GM19328 (cell line): ENCODE measurements at regions not wholly inside any gene's neighbourhood (a gene's known extent, or its start where the extent isn't known, plus 50 kb on each side); places are given as distances from the start of the nearest gene placed in this dataset.
"Not testable (repeated sequence)": the region's sequence is repeated elsewhere in the genome, so short reads cannot be mapped to it uniquely, and the experiment has no call there.

Experiments used
- ATAC-seq: cut with Tn5 transposase; IDR thresholded peaks from one replicate; pipeline ENCODE4 v1.9.1; 2021; ENCODE audit warnings: mild to moderate bottlenecking, moderate library complexity; ENCODE audit not compliant: unreplicated experiment

DNA sequence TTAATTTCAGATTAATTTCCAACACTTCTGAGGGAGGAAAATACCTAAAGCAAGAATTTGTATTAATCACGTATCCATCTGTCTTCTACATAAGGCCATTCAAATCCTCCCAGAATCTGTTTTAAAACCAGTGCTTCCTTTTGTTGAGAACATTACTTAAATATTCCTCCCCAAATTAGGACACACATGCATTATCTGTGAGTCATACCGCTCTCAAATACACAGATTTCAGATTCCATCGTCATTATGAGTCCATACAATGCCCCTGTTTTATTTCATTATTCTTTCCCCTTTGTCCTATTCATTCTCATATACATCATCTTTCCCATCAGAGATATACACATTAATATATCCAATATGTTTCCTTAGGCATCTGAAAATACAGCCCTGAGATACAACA, 57.3 kb upstream of the PRSS12 start:
- no peak for ATAC-seq

GRCh38 chr4:118417325-118417724, 64.5 kb upstream of the PRSS12 start:
- ATAC-seq = no peak

DNA sequence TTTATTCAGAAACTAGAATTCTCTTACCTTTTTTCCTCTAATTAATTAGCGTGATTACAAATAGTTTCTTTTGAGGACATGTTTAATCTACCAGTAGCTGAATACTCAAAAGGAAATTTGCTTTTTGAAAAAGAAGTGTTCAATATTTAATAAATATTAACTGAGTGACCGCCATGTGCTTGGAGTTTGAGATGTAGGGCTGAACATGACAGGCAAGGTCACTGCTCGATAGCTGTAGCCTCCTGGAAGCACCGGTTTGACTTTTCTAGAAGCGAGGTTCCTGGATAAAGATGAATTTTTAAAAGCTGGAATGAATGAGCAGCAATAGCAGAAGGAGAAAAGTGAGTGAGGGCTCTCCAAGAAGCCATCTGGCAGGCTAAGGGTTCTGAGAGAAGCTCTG, 65.0 kb upstream of the PRSS12 start:
- ATAC-seq = not testable (repeated sequence)

GRCh38 chr4:118418396-118418795, 65.6 kb upstream of the PRSS12 start:
- not testable (repeated sequence) for ATAC-seq

DNA sequence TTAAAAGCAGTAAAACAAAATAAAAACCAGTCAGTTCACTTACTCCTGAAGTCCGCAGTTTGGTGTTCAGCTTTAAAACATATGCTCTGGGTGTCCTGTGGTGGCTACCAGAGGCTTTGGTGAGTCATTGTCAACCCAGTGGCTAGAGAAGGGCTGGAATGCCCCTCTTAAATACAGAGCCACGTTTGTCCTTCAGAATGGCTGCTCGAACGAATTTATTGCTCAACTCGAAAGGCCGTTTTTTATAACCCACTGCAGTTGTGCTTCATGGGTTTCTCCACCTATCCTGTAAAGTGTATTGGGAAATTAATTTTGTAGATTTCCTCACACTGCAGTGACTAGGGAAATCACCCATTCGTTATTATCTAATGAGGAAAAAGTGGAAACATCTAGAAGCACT, 66.8 kb upstream of the PRSS12 start:
- ATAC-seq = not testable (repeated sequence)

GRCh38 chr4:118424062-118424461, 71.3 kb upstream of the PRSS12 start:
- not testable (repeated sequence) for ATAC-seq

GRCh38 chr4:118428881-118429280, 76.1 kb upstream of the PRSS12 start:
- ATAC-seq = not testable (repeated sequence)

GRCh38 chr4:118432359-118432758, 79.6 kb upstream of the PRSS12 start:
- ATAC-seq = not testable (repeated sequence)

DNA sequence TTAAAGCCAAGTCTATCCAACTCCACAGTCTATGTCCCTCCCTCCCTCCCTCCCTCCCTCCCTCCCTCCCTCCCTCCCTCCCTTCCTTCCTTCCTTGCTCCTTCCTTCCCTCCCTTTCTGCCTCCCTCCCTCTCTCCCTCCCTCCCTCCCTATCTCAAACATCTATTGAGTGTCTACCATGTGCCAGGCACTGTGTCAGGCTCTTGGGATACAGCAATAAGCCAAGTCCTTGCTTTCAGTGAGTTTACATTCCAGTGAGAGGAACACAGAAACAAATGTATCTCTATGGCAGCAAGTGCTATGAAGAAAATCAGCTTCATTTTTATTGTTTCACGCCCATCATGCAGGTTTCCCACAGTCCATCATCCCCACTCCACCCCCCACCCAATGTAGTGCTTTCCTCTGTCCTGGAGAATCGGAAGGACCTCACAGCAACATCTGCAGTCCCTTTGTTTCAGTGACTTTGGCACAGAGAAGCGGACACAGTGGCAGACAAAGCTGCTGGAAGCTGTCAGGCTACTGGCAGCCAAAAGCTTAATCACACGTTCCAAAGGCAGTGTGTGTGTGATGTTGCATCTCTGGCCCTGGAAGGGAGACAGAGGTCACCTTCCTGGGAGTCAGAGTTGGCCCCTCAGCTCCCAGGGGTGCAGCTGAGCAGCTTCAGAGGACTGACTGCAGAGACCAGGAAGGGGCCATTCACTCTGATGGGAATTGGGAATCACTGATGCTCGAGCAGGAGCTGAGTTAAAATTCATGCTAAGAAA, 81.0 kb upstream of the PRSS12 start:
- ATAC-seq = not testable (repeated sequence)

GRCh38 chr4:118435415-118435814, 82.6 kb upstream of the PRSS12 start:
- ATAC-seq = not testable (repeated sequence)

GRCh38 chr4:118442115-118442837, 89.5 kb upstream of the PRSS12 start:
- not testable (repeated sequence) for ATAC-seq

- ATAC-seq = not testable (repeated sequence)
Observed at GRCh38 chr4:118447397-118447796, 94.6 kb upstream of the PRSS12 start.

DNA sequence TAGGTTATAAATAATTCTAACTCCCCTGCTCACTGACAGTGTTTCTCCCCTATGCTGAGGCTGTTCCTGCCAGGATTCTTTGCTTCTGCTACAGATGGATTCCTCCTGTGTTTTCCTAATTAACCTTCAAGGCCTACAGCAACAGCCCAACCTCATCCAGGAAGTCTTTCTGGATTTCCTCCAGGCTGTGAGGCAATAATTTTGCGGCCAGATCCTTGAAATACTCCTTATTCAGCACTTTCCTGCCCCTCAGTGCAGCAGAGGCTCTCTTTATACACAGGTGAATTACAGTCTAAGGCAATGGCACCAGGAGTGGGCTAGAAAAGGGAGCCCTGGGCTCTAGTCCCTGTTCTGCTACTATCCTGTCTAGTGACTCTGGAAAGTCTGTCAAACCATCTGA, 102.1 kb upstream of the PRSS12 start:
- ATAC-seq = not testable (repeated sequence)

- ATAC-seq = not testable (repeated sequence)
Observed at GRCh38 chr4:118461435-118461834, 108.6 kb upstream of the PRSS12 start.

GRCh38 chr4:118465831-118466230, 113.0 kb upstream of the PRSS12 start:
- ATAC-seq = not testable (repeated sequence)

DNA sequence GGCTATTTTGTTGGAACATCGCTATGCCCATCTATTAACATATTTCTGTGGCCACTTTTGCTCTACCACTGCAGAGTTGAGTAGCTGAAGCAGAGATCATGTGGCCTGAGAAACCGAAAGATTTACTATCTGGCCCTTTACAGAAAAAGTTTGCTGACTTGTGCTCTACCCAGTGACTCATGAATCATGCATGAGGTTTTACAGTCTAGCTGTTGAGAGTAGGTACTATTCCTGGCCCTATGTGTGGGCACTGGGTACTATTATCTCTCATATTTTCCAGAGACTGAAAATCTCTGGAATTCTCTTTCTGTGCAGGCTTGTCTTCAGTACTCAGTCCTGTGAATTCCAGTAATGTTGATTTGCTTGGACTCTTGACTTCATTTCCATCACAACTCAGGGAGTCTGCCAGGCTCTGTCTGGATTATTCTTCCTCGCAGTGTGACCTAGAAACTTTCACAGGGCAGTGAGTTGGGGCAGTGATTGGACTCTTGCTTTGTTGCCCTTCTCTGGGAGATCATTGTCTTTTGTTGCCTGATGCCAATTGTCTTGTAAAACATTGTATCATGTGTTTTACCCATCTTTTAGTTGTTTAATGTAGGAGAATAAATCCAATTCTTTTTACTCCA, 121.3 kb upstream of the PRSS12 start:
- ATAC-seq = not testable (repeated sequence)

DNA sequence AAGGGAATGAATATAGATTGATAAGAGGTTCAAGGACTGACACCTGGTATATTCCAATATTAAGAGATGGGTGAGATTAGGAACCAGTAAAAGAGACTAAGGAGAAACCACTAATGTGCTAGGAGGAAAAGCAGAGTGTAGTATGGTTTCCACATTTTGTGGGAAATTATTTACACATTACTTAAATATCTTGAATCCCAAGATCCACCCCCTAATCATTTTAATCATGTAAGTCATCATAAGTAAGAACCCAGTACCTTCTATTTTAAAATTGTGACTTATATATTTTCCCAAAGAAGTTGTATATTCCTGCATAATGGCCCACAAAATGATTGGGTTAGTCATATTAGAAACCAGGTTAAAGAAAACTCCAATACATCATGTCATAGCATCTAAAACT, 122.0 kb upstream of the PRSS12 start:
- ATAC-seq = not testable (repeated sequence)

DNA sequence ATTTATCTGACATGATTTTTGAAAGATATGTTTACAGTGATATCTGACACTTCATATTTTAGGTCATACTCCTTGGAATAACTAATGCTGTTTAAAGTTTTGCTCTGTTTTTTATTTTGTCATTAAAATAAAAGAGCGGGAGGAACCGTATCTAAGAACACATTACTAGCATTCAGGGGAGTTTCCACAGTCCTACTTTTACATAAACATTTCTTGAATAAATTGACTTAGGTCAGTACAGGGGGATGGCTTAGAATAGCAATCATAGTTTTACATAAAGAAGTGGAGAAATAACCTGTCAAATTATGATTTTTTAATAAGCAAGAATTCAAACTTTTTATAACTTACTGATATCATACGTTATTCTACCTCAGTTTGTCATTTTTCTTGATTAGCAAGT, 123.1 kb upstream of the PRSS12 start:
- ATAC-seq = not testable (repeated sequence)

DNA sequence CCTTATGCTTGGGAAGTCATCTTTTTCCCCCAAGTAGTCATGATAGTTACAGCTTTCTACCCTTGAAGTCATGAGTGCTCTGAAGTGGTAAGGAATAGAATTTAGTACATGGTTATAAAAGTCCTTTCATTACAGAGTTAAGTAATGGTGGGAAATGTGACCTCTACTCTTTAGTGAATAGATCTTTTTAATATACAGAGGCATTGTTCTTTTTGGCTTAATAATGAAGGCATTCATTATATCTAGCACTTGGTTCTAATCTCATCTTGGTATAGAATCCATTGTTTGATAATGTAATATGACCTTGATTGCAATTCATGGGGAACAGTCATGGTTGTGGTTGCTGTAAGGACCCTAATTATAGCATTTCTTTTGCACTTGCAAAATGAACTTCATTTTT, 125.0 kb upstream of the PRSS12 start:
- ATAC-seq = not testable (repeated sequence)

- ATAC-seq = not testable (repeated sequence)
Observed at GRCh38 chr4:118485801-118486314, 133.1 kb upstream of the PRSS12 start.

- ATAC-seq = not testable (repeated sequence)
Observed at GRCh38 chr4:118492963-118493362, 140.2 kb upstream of the PRSS12 start.
